IMR-90 (cell line): ENCODE measurements at regions not wholly inside any gene's neighbourhood (a gene's known extent, or its start where the extent isn't known, plus 50 kb on each side); places are given as distances from the start of the nearest gene placed in this dataset.

Experiments
- ATAC-seq: fragments of 200-7000 bp; cut with Tn5 transposase; 2 replicates; pipeline ENCODE4 v1.9.1; 2020; ENCODE audit warnings: low read depth, mild to moderate bottlenecking, moderate library complexity
- BruUV-seq: library from RNA; stranded (reverse); fragments of 400-500 nt; replicated peaks from 2 replicates; lab custom pipeline; 2021; lab: Mats Ljungman, UMichigan
- CTCF ChIA-PET: fragments of 300-600 bp; formaldehyde crosslinking; extraction: SDS; loops from one replicate; lab custom pipeline; 2021; ENCODE audit warnings: antibody characterized with exemption; lab: Yijun Ruan, JAX
- POLR2A ChIA-PET: fragments of 300-600 bp; sonication (Branson Sonifier 250); formaldehyde crosslinking; loops from one replicate; lab custom pipeline; 2022; ENCODE audit warnings: antibody characterized with exemption; ENCODE audit not compliant: unreplicated experiment; lab: Charles Lee
- DNase-seq: peaks from one replicate; pipeline ENCODE4 v3.0.0; 2013
- H2AFZ ChIP-seq: replicated peaks from 2 replicates; pipeline ENCODE3; 2013; ENCODE audit warnings: low read length, mild to moderate bottlenecking; ENCODE audit not compliant: poor library complexity
- H2AK5ac ChIP-seq: 2 replicates; pipeline ENCODE4 v1.6.1; 2013; ENCODE audit warnings: low read depth, low read length, inconsistent platforms
- H2AK9ac ChIP-seq: replicated peaks from 2 replicates; pipeline ENCODE3; 2013; ENCODE audit warnings: mild to moderate bottlenecking, low read depth, low read length, moderate library complexity; ENCODE audit not compliant: poor library complexity
- H2BK120ac ChIP-seq: 2 replicates; pipeline ENCODE4 v1.6.1; 2013; ENCODE audit warnings: low read depth, low read length, inconsistent platforms
- H2BK15ac ChIP-seq: 3 replicates; pipeline ENCODE4 v1.6.1; 2013; ENCODE audit warnings: low read depth, low read length, inconsistent platforms
- H2BK20ac ChIP-seq: 2 replicates; pipeline ENCODE4 v1.6.1; 2013; ENCODE audit warnings: low read depth, mild to moderate bottlenecking, inconsistent platforms, low read length, moderate library complexity
- H2BK5ac ChIP-seq: 2 replicates; pipeline ENCODE4 v1.6.1; 2013; ENCODE audit warnings: mild to moderate bottlenecking, low read depth, low read length, inconsistent platforms; ENCODE audit not compliant: poor library complexity, severe bottlenecking
- H3K14ac ChIP-seq: replicated peaks from 2 replicates; pipeline ENCODE4 v1.6.1; 2013; ENCODE audit warnings: low read depth, low read length, inconsistent platforms
- H3K18ac ChIP-seq: 2 replicates; pipeline ENCODE4 v1.6.1; 2013; ENCODE audit warnings: low read depth, low read length, control low read depth
- H3K23ac ChIP-seq: 2 replicates; pipeline ENCODE4 v1.6.1; 2013; ENCODE audit warnings: low read depth, low read length, inconsistent platforms
- H3K27ac ChIP-seq: 2 replicates; pipeline ENCODE4 v1.5.1; 2013; ENCODE audit warnings: mild to moderate bottlenecking, control low read depth, low read length; ENCODE audit not compliant: insufficient read depth
- H3K27me3 ChIP-seq: 2 replicates; pipeline ENCODE4 v1.6.1; 2013; ENCODE audit warnings: low read length; ENCODE audit not compliant: control insufficient read depth, insufficient read depth
- H3K36me3 ChIP-seq: 2 replicates; pipeline ENCODE4 v1.6.1; 2013; ENCODE audit warnings: low read length, mixed read lengths; ENCODE audit not compliant: control insufficient read depth, insufficient read depth
- H3K4ac ChIP-seq: 2 replicates; pipeline ENCODE4 v1.6.1; 2013; ENCODE audit warnings: low read depth, low read length, inconsistent platforms
- H3K4me1 ChIP-seq: 2 replicates; pipeline ENCODE4 v1.6.1; 2013; ENCODE audit warnings: low read length, mixed read lengths; ENCODE audit not compliant: control insufficient read depth, insufficient read depth
- H3K4me2 ChIP-seq: 2 replicates; pipeline ENCODE4 v1.6.1; 2013; ENCODE audit warnings: low read depth, mild to moderate bottlenecking, control low read depth, low read length, moderate library complexity
- H3K4me3 ChIP-seq: 2 replicates; pipeline ENCODE4 v1.5.1; 2013; ENCODE audit warnings: low read depth, mild to moderate bottlenecking, control low read depth, low read length, moderate library complexity; ENCODE audit not compliant: insufficient read depth
- H3K56ac ChIP-seq: 2 replicates; pipeline ENCODE4 v1.6.1; 2013; ENCODE audit warnings: low read length, inconsistent platforms; ENCODE audit not compliant: insufficient read depth; ENCODE audit errors: extremely low read depth
- H3K79me1 ChIP-seq, 2 experiments: 2 replicates each; pipeline ENCODE4 v1.6.1; 2013; ENCODE audit warnings: low read length in 2 of 2, inconsistent platforms in 1 of 2, low read depth in 1 of 2
- H3K9ac ChIP-seq: 2 replicates; pipeline ENCODE4 v1.6.1; 2013; ENCODE audit warnings: low read depth, low read length, control low read depth
- H3K9me1 ChIP-seq: 2 replicates; pipeline ENCODE4 v1.6.1; 2013; ENCODE audit warnings: low read length, inconsistent platforms; ENCODE audit not compliant: insufficient read depth
- H3K9me3 ChIP-seq: 2 replicates; pipeline ENCODE4 v1.6.1; 2013; ENCODE audit warnings: low read length; ENCODE audit not compliant: control insufficient read depth, insufficient read depth
- H4K20me1 ChIP-seq: 2 replicates; pipeline ENCODE4 v1.6.1; 2013; ENCODE audit warnings: low read length, inconsistent platforms; ENCODE audit not compliant: insufficient read depth
- H4K5ac ChIP-seq: 2 replicates; pipeline ENCODE4 v1.6.1; 2013; ENCODE audit warnings: mild to moderate bottlenecking, low read depth, low read length, control low read depth
- H4K8ac ChIP-seq, 2 experiments: 2 replicates each; pipeline ENCODE4 v1.6.1; 2013; ENCODE audit warnings: low read depth in 2 of 2, low read length in 2 of 2, control low read depth in 1 of 2, inconsistent platforms in 1 of 2
- H4K91ac ChIP-seq: 2 replicates; pipeline ENCODE4 v1.6.1; 2013; ENCODE audit warnings: low read depth, low read length, inconsistent platforms; ENCODE audit not compliant: insufficient read depth
- MAFK ChIP-seq: IDR thresholded peaks from 2 replicates; pipeline ENCODE4 v1.6.1; 2012; ENCODE audit warnings: low read depth, low read length, improper control_type of control experiment
- POLR2A ChIP-seq: IDR thresholded peaks from 2 replicates; pipeline ENCODE4 v1.6.1; 2012; ENCODE audit warnings: mild to moderate bottlenecking, low read depth, low read length
- WGBS, 2 experiments: methylation state at CpG; one replicate each; pipeline versions ENCODE4 v1.1.5 to v1.1.7; 2013; ENCODE audit warnings: missing lambda C conversion rate in 2 of 2; ENCODE audit not compliant: insufficient read length in 1 of 2; ENCODE audit errors: extremely low coverage in 2 of 2; 5-methylcytosine and 5-hydroxymethylcytosine counted together
- dilution Hi-C: fragments of 300-500 bp; cut with HindIII; formaldehyde crosslinking; loops from one replicate; pipeline ENCODE4 v1.14.3; 2018; ENCODE audit warnings: low sequenced_read_pairs; ENCODE audit not compliant: unreplicated experiment
- in situ Hi-C: fragments of 300-500 bp; cut with MboI; formaldehyde crosslinking; loops from 3 replicates; pipeline ENCODE4 v1.14.3; 2019; ENCODE audit warnings: low sequenced_read_pairs, inconsistent platforms, mixed read lengths
- intact Hi-C: fragments of 100-400 bp; cut with micrococcal nuclease; formaldehyde crosslinking; loops from 2 replicates; pipeline ENCODE4 v1.10.0; 2022

DNA sequence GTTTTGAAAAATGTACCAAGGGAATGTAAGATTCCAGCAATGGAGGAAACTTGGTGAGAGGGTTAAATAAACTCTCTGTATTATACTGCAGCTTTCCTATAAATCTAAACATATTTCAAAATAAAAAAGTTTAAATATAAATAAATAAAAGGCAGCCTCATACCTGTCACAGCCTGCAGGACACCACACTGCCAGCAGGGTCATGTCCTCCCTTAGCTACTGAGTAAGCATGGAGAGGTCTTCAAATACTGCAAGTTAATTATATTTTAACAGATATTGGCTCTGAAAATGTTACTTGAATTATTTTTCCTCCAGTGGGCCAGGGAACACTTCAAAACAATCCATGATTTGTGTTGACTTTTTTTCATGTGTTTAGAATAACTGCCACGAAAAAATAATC lies 852.8 kb upstream of the PCDH7 start:
- no peak overlapping the region for H2BK20ac ChIP-seq
- H3K9me3 ChIP-seq = peaks cover 4% of the 10 kb centered on the region
- no peaks in the 10 kb centered on the region for H3K79me1 ChIP-seq
- H2BK15ac ChIP-seq = no peak overlapping the region
- in situ Hi-C loops = no loop called here
- intact Hi-C loops = no loop called here
- no peak overlapping the region for H4K91ac ChIP-seq
- CTCF ChIA-PET = no interaction called here
- no peak overlapping the region for H2AK5ac ChIP-seq
- H3K36me3 ChIP-seq = no peaks in the 10 kb centered on the region
- no peak overlapping the region for H4K8ac ChIP-seq
- H3K27me3 ChIP-seq = no peaks in the 10 kb centered on the region
- TF ChIP-seq POLR2A (no peak), MAFK (no peak)
- H3K56ac ChIP-seq = no peak overlapping the region
- no peaks in the 10 kb centered on the region for H3K4me1 ChIP-seq
- no peak overlapping the region for H3K18ac ChIP-seq
- ATAC-seq (no peak), DNase-seq (no peak)
- H2BK5ac ChIP-seq = no peak overlapping the region
- no peak overlapping the region for H3K4me3 ChIP-seq
- no peak overlapping the region for H2AFZ ChIP-seq
- H2BK120ac ChIP-seq = no peak overlapping the region
- no peak overlapping the region for H4K5ac ChIP-seq
- no peak overlapping the region for H3K4ac ChIP-seq
- POLR2A ChIA-PET = no interaction called here
- no peak overlapping the region for H3K27ac ChIP-seq
- no peak overlapping the region for H3K14ac ChIP-seq
- H2AK9ac ChIP-seq = no peak overlapping the region
- H3K9me1 ChIP-seq = no peaks in the 10 kb centered on the region
- dilution Hi-C loops = no loop called here
- WGBS, 2 experiments = no CpG with 5 or more reads among the region's 1 CpG
- no TSS peak for BruUV-seq
- H4K20me1 ChIP-seq = no peaks in the 10 kb centered on the region
- no peak overlapping the region for H3K23ac ChIP-seq
- no peak overlapping the region for H3K9ac ChIP-seq
- no peak overlapping the region for H3K4me2 ChIP-seq
